C4-2B (cell line): ENCODE measurements at regions not wholly inside any gene's neighbourhood (a gene's known extent, or its start where the extent isn't known, plus 50 kb on each side); places are given as distances from the start of the nearest gene placed in this dataset.

Source experiments
- CTCF ChIP-seq: fragments of 450-650 bp; conservative IDR thresholded peaks from 2 replicates; pipeline ENCODE4 v1.5.1; 2017; ENCODE audit warnings: mild to moderate bottlenecking
- ZFX ChIP-seq: fragments of 450-650 bp; IDR thresholded peaks from 2 replicates; pipeline ENCODE4 v1.6.1; 2017

- TF ChIP-seq CTCF (no peak), ZFX (no peak)
These were observed 127.3 kb downstream of the NUDT12 start for GRCh38 chr5:103435136-103435889.
